HCT116 (cell line): ENCODE measurements at regions not wholly inside any gene's neighbourhood (a gene's known extent, or its start where the extent isn't known, plus 50 kb on each side); places are given as distances from the start of the nearest gene placed in this dataset.

Experiments used
- CEBPB ChIP-seq: IDR thresholded peaks from 2 replicates; pipeline ENCODE4 v1.6.1; 2012; ENCODE audit warnings: low read depth
- CTCF ChIP-seq, 3 experiments: fragments of 200-600 bp in 1 of 3; sonication (generic) in 1 of 3; IDR thresholded peaks in 2 of 3; conservative IDR thresholded peaks in 1 of 3; 2 replicates each; pipeline ENCODE4 v1.5.1; 2012 to 2017; ENCODE audit warnings: low read depth in 2 of 3, low read length in 2 of 3, antibody characterized with exemption in 1 of 3, borderline replicate concordance in 1 of 3, control low read depth in 1 of 3, mild to moderate bottlenecking in 1 of 3, mixed read lengths in 1 of 3, mixed run types in 1 of 3, moderate library complexity in 1 of 3; ENCODE audit not compliant: insufficient read depth in 1 of 3
- EGR1 ChIP-seq: IDR thresholded peaks from 2 replicates; pipeline ENCODE4 v1.6.1; 2012; ENCODE audit warnings: low read depth
- EZH2 ChIP-seq: fragments of 200-600 bp; sonication (generic); IDR thresholded peaks from 2 replicates; pipeline ENCODE4 v1.6.1; 2017; ENCODE audit warnings: antibody characterized with exemption, mixed run types
- JUND ChIP-seq: IDR thresholded peaks from 2 replicates; pipeline ENCODE4 v1.6.1; 2012
- POLR2A ChIP-seq: IDR thresholded peaks from 2 replicates; pipeline ENCODE4 v1.7.0; 2011; ENCODE audit warnings: borderline replicate concordance; ENCODE audit not compliant: insufficient read depth, insufficient read length; ENCODE audit errors: extremely low read depth
- POLR2AphosphoS5 ChIP-seq: IDR thresholded peaks from 2 replicates; pipeline ENCODE4 v1.6.1; 2011; ENCODE audit warnings: mild to moderate bottlenecking, low read depth, low read length, moderate library complexity
- REST ChIP-seq: IDR thresholded peaks from 2 replicates; pipeline ENCODE4 v1.6.1; 2012; ENCODE audit warnings: low read depth
- YY1 ChIP-seq: IDR thresholded peaks from 2 replicates; pipeline ENCODE4 v1.6.1; 2011; ENCODE audit warnings: low read length, low read depth, moderate library complexity, mild to moderate bottlenecking; ENCODE audit not compliant: insufficient replicate concordance; ENCODE audit errors: extremely low read depth
- ZNF274 ChIP-seq: fragments of 200-500 bp; sonication (Bioruptor generic); IDR thresholded peaks from 2 replicates; pipeline ENCODE4 v1.6.1; 2014; ENCODE audit warnings: mild to moderate bottlenecking, low read depth, low read length, inconsistent platforms
- TF ChIP-seq, protein P1 (sequence below): IDR thresholded peaks from 2 replicates; pipeline ENCODE4 v1.6.1; 2012

DNA sequence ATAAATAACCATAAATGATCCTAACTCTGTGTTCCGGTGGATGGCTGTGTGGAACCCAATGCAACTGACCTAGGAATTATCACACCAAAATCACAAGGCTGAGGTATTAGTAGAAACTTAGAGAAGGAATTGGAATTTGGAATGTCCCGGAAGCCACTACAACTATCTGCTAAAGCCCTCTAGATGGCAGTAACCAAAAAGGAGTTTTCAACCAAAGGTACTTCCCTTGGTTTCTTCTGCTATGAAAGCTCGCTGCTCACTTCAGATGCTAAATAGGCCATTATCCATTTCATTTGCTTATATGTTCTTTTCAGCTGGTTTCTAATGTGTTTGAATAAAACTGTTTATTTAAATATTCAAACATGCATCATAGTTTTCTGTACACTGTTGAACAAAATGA is 1589.1 kb upstream of the SPRY2 start:
- no peak for TF ChIP-seq POLR2AphosphoS5
- peak; percentile 5 to 47 (median 41); a peak in 4 of 6 replicates for TF ChIP-seq CTCF (IDR thresholded peaks at IDR 0.05 in 2 of 3, conservative IDR thresholded peaks at IDR 0.05 in 1 of 3; ENCODE audit: borderline replicate concordance in 1 of 3, insufficient read depth in 1 of 3, low read depth in 2 of 3, low read length in 2 of 3)
- no peak for TF ChIP-seq REST
- no peak for TF ChIP-seq EZH2
- TF ChIP-seq ZNF274: no peak
- TF ChIP-seq YY1: no peak
- no peak for TF ChIP-seq EGR1
- no peak for TF ChIP-seq CEBPB
- no peak for TF ChIP-seq POLR2A
- TF ChIP-seq, protein P1, sequence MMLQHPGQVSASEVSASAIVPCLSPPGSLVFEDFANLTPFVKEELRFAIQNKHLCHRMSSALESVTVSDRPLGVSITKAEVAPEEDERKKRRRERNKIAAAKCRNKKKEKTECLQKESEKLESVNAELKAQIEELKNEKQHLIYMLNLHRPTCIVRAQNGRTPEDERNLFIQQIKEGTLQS: no peak
- no peak for TF ChIP-seq JUND
